Activated CD8-positive, alpha-beta memory T cell treated with anti-CD3 and anti-CD28 coated beads, Interleukin-2, amount 50 U/mL, for 4 hours (primary cell): ENCODE measurements at regions not wholly inside any gene's neighbourhood (a gene's known extent, or its start where the extent isn't known, plus 50 kb on each side); places are given as distances from the start of the nearest gene placed in this dataset.

Experiments used
- DNase-seq: peaks from one replicate; pipeline ENCODE4 v3.0.0-alpha.2; 2020

DNA sequence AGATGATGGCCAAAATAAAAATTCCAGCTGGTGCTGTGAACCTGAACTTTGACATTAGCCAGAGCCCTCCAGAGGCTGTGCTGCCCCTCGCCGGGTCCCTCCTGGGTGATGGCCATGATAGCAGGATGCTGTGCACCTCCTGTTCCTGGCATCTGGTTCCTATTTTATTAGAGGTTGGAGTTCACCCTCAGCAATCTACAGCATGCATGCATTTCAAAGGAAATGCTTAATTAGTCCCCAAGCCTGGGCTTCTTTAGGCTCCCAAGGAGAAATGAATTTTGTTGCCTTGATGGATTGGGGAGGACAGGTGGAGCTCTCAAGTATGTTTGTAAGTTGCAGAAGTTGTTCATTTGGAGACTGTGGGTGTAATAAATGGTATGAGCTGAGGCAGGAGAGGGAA, 166.9 kb downstream of the GLI2 start:
- DNase-seq = no peak

DNA sequence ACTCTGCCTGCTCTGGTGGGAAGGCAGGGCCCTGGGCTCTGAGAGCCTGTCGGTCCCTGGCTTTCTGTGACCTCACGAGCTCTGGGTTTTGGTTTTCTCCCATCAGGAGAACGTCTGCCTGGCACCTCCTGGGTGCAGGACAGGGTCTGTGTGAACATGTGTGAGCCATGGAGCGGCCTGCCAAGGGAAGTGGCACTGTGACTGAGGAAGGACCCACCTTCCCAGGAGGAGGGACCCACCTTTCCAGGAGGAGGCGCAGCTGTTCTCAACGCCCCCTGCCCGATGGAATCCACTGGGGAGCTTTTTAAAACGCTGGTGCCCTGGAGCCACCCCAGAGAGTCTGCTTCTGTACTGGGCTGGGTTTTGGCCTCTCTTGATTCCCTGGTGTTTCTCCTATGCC, 168.7 kb downstream of the GLI2 start:
- DNase-seq = no peak

DNA sequence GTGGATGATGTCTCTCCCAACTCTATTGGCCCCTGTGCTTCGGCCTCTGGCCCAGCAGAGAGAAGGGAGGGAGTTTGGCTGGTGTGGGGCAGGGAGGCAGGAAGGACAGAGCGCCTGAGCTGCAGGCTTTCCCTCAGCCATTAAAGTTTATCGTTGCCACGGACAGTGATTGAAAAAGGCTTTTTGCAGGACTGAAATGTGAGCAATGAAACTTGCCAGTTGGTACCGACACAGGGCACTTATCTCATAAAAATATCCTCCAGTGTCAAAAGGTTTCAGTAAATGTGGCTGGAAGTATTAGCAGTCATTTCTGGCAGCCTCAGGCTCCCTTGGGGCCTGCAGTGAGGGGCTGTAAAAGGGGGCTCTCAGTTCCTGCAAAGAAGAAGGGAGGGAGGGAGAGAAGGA, 169.2 kb downstream of the GLI2 start:
- no peak for DNase-seq

DNA sequence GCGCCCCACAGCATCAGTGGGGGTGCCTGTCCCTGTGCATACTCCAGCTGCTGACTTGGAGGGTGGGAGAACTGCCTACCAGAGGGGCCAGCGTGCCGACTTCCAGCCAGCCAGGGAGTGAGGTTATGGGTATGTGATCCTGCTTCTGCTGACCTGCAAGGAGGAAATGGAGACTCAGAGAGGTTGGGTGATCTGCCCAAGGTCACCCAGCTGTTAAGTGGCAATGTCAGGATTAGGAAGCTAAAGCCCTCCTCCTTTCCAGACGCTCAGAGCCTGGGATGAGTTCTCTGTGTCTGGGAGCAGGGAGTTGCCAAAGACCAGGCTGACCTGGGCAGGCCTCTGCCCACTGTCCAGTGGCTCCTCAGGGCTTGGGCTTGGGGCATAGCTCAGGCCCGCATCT, 169.6 kb downstream of the GLI2 start:
- no peak for DNase-seq

DNA sequence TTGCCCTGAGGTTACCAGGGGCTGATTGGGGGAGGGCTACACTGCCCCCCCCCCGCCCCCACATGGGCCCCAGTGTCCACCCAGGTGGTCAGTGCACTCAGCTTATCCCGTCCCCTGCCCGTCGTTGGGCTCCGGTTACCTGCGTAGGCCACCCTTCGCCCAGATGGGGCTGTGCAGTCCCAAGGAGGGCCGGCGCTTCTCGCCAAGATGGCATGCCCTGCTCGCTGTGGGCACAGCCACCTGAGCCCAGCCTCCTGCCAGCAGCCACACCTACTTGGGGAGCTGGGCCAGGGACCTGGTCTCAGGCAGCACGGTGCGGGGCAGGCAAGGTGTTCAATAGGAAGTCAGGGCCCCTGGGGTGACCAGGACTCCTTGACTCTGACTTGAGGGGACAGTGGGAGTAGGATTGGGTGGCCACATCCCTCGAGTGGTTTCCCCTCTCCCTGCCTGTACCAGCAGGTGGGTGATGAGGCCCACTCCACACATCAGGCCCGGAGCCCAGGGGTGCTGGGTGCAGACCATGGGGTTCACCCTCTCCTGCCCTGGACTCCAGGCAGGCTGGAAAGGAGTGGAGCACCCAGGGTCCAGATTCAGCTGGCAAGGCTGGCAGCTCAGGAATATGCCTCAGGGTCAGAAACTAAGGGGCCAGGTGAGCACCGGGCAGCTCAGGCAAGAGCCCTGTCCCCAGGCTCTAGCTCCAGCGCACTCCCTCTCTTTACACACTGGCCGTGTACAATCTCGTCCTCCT, 170.3 kb downstream of the GLI2 start:
- no peak for DNase-seq

DNA sequence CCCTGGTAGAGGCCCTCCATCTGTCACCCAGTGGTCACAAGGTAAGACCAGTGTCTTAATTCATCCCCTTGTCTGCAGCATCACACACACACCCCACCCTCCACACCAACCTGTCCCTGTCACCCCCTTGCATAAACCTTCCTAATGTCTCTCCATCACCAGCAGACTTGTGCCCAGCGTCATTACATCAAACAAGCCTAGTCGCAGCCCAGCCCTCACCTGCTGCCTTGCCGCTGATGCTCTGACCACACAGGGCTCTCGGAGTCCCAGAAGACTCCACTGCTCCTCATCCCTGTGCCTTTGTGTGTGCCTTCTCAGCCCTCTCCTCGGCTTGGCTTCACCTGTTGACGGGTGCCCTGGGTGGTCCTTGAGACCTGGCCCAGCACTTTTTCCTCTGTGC, 171.2 kb downstream of the GLI2 start:
- DNase-seq = no peak

DNA sequence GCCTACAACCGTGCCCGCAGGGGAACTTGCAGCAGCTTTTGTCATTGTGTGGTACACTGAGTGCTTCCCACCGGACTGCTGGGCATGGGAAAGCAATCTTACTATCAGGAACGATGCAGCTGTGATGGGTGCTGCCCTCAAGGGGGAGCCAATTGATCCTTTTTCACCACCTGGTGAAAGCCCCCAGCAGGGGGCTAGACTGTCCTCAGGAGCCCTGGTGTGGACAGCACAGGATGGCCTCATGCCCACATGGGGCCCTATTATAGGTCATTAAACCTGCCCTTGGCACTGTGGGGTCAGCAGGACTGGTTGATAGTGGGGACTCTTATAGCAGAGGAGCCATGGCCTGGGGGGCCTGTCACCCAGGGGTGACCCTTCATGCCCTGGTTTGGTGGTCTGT, 172.2 kb downstream of the GLI2 start:
- no peak for DNase-seq

DNA sequence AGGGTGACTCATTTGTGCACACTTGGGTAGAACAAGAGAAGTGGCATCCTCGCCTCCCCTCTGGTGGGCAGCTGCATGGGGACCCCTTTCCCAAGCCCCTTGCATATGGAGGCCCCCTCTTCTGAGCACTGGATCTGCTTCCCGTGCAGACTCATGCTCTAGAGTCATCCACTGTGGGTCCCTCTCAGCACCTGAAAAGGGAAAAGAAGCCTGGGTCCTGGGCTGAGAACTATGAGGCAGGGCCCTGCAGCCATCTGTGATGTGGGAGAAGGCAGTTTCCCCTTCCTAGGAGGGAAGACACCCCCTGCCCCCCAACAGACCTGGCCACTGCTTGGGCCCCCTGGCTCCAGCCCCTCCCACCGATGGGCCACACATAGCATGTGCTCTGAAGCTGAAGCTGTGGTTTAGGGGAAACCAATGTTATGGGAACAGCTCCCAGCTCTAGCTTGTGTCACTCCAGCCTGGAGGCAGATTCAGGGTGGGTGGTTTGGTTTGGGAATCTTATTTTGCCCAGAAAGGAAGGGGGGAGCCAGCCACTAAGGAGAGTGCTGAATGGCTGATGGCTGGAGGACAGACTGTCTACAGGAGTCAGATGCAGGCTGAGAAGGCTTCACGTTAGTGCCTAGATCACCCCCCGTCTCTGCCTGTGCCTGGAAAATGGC, 172.8 kb downstream of the GLI2 start:
- DNase-seq = no peak

DNA sequence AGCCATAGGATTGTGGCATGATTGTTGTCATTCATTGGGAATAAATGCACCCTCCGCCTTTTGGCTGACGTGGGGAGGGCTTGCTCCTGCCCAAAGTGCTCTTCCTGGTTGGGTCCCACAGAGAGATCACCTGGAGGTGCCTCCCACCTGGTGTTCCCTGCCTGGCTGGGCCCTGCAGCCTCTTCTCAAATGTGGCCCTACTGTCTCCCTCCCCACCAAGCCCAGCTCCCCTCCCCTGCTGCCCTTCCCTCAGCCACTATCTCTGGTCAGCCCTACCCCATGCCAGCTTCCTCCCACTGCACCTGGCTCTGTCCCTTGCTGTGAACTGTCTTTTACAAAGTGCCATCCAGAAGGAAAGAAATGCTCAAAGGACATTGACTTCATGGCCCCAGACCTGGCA, 173.4 kb downstream of the GLI2 start:
- no peak for DNase-seq

DNA sequence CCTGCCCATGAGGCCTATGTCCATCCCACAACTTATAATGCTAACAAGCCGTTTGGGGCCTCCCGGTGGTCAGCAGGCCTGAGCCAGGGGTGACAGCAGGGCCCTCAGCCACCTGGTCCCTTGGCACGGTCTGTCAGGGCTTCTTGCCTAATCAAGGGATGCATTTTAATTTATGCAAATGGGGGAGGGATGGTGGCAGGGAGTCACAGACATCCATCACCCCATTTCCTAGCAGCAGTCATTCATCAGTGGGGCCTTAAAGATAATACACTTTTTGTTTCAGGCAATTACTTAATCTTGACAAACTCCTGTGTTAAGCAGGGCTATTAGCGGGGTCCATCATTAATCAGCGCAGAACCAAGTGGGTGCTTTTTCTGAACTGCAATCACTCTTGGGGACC, 174.5 kb downstream of the GLI2 start:
- DNase-seq = no peak

DNA sequence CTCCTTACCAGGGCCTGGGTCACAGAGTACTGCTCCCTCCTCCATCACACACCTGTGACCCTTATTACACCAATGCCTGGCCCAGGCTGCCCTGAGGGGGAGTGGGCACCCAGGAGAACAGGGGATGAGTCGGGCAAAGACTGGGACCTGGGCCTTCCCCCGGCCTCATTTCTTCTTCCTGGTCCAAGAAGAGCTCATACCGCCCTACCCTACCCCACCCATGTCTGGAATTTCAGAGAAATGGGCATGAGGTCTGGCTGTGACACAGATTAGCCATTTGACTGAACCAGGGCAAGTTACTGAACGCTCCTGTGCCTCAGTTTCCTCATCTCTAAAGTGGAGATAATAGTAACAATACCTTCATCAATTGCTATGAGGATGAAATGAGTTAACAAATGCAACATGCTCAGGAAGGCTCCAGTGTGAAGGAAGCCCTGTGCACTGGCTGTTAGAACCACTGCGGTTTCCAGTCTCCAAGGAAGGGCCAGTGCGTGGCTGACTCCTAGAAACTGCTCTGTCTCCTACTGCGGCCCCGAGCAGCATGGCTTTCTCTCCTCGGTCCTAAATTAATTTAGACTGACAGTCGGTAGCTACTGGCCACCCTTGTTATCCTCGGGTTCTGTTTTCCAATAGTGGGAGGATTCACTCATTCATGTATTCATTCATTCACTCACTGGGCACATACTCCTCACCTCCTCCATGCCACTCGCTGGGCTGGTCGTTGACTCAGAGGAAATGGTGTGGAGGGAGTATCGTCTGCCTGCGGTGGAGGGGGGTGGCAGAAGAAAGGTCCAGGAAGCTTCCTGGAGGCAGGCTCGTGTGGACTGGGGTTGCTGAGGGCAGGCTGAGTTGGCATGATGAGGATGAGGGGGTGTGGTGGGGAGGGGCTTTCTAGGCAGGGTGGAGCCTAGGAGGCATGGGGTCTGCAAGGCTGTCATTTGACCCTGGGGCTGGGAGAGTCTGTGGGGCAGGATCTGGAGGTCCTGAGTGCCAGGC, 175.6 kb downstream of the GLI2 start:
- DNase-seq = no peak

DNA sequence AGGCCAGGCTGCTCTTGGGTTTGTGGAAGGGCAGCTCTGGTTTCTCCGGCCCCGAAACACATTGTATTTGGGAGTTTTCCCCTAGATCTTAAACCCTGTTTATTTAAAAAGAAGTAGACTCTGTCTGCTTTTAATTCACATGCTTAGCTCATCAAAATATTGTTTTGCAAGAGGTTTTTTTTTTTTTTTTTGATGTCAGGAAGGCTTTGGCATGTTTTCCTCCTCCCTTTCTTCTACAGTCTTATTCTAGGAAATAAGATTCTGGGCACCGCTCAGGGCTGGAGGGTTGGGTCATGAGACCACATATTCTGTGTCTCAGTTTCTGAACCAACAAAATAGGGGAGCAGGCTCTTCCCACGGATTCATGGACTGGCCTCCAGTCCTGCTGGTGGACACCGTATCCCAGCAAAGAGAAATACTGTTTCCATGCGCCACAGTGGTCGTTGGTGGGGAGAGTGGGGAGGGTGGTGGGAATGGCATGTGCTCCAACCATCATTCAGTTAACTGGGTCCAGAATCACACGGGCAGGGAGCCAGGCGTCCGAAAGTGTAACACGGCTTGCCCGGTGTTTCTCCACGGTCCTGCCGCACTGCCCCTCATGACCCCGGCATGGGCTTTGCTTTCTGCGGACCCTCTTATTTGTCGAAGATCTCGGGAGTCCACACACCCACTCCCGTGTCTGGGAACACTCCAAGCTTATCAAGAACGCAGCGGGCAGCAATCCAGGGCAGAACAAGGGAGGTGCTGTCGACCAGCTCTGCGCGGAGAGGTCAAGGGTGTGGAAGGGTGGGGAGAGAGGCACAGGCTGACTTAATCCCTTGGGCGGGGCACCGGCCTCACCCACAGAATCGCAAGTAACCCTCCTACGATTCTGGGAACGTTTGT, 176.7 kb downstream of the GLI2 start:
- no peak for DNase-seq

DNA sequence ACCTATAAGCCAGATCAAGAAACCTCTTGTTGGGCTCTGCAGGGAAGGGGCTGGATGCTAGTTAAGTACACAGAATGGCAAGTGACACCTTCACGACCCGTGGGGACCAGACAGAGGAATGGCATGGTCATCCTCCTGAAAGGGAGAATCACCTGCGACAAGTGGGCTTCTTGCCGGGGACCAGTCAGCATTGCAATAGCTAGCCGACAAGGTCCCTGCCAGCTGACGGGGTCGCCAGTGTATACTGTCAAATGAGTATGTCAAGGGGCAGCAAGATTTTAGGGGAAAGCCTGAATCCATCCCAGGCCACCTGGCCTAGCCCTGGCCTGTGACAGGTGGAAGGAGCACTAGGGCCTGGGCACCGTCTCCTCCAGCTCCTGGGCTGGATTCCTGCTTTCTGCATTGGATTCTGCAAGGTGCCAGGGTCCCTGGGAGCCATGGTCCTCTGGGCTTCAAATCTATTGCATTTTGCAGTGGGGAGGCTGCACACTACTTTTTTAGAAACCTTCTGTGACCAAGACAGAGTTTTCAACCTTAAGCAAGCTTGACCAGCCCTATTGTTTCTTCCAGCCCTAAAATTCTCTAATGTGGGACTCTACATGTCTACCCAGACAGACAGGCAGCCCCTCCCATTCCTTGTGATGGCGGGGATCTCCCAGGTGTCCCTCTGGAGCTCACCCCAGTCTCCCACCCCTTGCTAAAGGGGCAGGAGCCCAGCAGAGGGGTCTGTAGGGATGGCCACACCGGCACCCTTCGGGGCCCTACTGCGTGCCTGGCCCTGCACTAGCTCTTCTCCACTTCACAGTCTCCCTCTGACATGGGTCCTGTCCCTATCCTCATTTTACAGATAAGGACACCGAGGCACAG, 178.5 kb downstream of the GLI2 start:
- DNase-seq = no peak

DNA sequence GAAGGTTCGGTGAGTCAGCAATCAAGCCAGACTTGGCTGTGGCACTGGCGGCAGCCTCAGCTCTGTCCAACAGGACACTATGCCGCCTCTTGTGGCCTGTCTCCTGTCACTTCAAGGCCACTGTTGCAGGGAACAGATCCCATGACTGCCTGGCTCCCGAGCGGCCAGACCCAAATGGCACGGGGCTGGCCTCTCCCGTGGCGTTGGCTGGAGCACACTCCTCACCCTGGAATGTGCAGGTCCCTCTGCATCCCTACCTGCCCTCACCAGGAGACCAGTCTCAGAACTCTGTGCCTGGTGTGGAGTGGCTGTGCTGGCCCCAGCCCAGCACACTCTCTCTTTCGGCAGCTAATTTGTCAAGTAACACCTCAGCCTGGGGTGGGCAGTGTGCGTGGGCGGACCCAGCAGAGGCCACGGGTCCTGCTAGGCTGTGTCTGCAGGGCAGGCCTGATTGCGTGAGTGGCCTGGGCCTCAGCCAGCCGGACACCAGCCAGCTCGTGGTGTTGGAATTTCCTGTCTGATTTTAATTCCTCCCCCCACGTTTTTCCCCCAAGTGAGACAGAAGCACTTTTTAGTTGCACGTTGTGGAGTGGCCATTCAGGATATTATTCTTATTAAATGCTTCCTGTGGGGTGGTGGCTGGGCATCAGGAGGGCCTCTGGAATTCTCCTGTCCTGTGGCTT, 179.3 kb downstream of the GLI2 start:
- no peak for DNase-seq

DNA sequence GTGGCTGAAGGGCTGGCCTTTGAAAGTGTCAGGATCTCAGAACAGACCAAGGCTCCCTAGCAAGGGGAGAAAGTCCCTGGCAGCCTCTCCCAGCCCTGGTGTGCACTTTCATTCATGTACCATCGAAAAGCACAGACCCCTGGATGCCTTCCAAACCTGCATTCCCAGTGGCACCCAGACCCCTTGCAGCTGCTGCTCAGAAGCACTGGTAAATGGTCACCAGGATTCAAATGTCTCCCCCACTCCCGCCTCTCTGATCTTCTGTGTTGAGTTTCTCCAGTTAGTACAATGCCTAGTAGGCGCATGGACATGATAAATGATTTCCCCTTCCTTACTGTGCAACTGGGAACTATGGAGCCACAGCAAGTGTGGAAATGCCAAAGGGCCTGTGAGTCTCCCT, 180.0 kb downstream of the GLI2 start:
- no peak for DNase-seq

DNA sequence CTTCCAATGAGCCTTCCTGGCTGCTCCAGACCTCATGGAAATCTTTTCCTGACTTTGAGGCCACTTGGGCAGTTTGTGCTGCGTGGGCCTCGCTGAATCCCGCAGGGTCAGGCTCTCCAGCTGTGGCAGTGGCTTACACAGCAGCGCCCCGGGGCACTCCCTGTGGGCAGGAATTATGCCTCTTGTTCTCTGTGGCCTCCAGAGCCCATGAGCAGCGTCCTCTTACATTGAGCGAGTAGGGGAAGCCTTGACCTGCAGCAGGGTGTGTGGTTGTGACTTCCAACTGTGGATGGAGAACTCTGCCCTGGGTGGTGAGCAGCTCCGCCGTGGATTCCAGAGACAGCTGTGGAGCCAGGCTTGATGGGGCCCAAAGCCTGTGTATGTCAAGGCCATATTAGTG, 180.8 kb downstream of the GLI2 start:
- no peak for DNase-seq

DNA sequence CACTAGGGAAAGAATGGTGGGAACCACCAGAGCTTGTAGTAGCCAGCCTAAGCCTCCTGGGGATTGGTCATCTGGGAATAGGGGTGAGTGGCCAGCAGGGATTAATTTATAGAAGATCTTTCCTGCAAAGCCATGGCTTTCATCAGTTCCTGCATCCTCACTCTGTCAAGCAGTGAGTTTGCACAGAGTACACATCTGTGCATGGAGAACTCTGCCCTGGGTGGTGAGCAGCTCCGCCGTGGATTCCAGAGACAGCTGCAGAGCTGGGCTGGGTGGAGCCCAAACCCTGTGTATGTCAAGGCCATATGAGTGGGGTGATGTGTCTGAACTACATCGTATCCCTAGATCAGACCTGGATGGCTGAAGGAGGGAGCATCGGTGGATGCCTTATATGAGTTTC, 182.2 kb downstream of the GLI2 start:
- no peak for DNase-seq

DNA sequence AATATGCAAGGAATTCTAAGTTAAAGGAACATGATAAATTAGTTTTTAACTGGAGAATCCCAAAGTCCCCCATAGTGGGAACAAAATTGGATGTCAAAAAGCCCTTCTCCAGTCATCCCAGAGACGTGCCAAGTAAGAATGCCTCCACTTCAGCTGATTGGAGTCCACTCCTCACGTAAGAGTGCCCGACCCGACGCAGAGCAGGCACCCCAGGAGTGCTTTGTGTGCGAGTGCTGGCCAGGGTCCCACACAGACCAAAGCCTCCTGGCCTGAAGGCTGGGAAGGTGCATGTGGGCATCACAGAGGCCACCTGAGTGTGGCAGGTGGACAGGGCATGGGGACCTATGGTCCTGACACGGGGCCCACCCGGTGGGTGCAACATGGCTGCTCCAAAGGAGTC, 183.5 kb downstream of the GLI2 start:
- DNase-seq = no peak

DNA sequence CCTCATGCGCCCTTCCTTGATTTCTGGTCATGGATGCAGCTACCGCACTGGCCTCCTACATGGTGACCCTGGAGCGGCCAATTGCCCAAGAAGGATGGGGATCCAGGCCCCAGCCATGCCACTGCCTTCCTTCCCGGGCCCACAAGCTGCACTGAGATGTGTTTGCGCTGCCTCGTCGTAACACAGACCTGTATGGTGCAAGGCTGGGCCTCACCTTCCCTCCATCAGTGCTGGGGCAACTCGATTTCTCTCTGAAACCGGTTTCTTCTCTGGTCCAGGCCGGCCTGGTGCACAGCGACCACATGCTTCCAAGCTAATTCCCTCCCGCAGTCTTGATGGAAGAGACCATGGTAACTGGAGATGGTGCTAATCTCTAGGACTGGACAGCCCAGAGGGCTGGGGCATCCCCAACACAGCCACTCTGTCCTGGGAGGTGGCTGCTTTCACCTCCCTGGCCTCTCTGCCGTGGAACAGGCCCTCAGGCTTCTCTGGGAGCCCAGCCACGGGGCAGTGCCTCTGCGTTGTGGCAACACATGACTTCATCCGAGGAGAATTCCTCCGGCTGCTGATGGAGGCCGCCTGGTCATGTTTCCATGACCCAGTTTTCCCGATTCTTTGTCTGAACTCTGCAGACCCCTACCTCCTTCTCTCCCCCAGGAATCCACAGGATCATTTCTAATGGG, 184.2 kb downstream of the GLI2 start:
- DNase-seq = no peak

DNA sequence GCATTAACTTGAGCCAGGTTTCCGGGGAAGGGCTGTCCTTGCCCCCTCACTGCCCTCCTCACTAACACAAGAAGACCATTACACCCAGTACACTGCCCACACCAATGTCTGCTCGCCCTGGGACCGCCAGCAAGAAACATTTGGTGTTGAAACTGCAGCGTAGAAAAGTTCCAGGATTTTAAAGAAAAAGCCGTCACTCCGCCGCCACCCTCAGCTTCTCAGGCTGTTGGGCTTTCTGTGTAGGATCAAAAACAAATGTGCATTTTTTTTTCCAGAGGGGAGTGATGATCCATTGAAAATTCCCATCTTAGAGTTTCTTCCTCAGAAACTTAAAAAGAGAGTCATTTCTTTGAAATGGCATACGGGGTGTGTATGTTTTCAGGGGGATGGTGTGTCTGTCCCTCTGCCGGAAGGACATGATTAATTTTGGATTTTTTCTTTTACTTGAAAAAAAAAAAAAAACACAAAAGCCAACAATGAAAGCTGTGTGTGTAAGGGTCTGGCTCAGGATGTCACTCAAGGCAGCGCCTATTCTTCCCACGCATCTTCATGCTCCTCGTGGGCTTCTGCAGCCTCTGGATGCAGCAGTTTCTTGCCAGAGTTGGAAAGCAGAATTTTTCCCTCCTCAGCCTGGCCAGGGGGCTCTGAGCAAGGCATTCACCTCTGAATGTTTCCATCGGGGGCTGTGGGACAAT, 184.9 kb downstream of the GLI2 start:
- no peak for DNase-seq
